ENCODE measurements at regions not wholly inside any gene's neighbourhood (a gene's known extent, or its start where the extent isn't known, plus 50 kb on each side); places are given as distances from the start of the nearest gene placed in this dataset.

DNA sequence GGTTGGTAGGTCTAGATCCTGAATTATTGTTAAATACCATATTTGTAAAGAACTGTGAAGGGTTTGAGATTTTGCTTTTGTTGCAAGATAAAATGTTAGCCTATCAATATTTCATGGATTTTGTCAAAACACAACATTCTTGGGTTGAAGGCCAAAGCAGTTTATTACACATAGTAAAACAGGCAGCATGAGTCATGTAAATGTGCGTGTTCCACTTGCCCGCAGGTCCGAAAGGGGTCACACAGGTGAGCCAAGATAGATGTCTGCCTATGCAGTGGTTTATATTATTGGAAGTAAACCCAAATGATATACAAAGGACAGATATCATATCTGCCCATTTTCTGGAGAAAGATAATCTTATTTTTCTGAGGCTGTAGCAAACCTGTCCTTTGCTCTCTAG, 1654.4 kb upstream of the SPRY2 start:
- no peaks in the 10 kb centered on the region for H3K27me3 ChIP-seq
- no peak for DNase-seq (ENCODE audit: low spot score)
- H3K4me1 ChIP-seq, result no peaks in the 10 kb centered on the region
- no peak overlapping the region for H3K4me3 ChIP-seq
- H3K36me3 ChIP-seq, result no peaks in the 10 kb centered on the region
- H3K9me3 ChIP-seq, result no peaks in the 10 kb centered on the region
- TF ChIP-seq, protein P1, sequence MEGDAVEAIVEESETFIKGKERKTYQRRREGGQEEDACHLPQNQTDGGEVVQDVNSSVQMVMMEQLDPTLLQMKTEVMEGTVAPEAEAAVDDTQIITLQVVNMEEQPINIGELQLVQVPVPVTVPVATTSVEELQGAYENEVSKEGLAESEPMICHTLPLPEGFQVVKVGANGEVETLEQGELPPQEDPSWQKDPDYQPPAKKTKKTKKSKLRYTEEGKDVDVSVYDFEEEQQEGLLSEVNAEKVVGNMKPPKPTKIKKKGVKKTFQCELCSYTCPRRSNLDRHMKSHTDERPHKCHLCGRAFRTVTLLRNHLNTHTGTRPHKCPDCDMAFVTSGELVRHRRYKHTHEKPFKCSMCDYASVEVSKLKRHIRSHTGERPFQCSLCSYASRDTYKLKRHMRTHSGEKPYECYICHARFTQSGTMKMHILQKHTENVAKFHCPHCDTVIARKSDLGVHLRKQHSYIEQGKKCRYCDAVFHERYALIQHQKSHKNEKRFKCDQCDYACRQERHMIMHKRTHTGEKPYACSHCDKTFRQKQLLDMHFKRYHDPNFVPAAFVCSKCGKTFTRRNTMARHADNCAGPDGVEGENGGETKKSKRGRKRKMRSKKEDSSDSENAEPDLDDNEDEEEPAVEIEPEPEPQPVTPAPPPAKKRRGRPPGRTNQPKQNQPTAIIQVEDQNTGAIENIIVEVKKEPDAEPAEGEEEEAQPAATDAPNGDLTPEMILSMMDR (IDR thresholded peaks at IDR 0.05), result no peak
- H3K27ac ChIP-seq, result no peak overlapping the region

DNA sequence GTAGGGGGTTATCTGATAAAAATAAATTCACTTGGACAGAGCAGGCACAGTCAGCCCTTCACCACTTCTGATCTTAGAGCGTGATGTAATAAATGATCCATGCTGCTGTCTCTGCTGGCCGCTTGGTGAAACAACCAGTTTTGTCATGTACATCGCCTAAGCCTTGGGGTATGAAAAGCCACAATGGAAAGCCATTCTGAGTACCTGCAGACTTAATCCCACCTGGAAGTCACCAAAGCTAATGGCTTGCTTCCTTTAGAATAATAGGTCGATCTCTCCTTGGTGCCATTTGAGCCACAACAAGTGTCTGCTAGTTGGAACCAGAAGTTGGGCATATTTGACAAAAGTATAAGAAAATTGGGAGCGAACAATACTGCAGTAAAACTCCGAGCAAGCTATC, 1649.7 kb upstream of the SPRY2 start:
- no peaks in the 10 kb centered on the region for H3K4me1 ChIP-seq
- DNase-seq (ENCODE audit: low spot score), result no peak
- H3K9me3 ChIP-seq, result no peaks in the 10 kb centered on the region
- H3K27ac ChIP-seq, result no peak overlapping the region
- H3K27me3 ChIP-seq, result no peaks in the 10 kb centered on the region
- H3K36me3 ChIP-seq, result no peaks in the 10 kb centered on the region
- TF ChIP-seq, protein P1 (IDR thresholded peaks at IDR 0.05), result no peak
- H3K4me3 ChIP-seq, result no peak overlapping the region

DNA sequence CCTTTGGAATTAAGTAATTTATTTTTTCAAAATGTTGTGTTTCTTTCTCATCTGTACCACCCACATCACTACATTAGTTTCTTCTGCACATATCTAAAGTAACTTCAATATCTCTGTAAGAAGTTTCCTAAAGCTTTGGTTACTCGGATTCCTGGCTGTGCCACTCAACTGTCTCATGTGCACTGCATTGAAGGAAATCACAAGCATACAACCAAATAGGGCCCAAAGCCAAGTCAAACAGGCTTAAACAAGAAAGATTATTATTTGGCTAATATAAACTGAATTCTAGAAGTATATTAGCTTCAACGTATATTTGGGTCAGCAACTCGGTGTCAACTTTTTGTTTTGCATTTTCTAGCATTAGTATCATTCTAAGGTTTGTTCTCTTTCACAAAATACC, 1647.6 kb upstream of the SPRY2 start:
- H3K9me3 ChIP-seq, result no peaks in the 10 kb centered on the region
- no peak overlapping the region for H3K27ac ChIP-seq
- H3K4me3 ChIP-seq, result no peak overlapping the region
- TF ChIP-seq, protein P1 (IDR thresholded peaks at IDR 0.05), result no peak
- no peaks in the 10 kb centered on the region for H3K27me3 ChIP-seq
- H3K36me3 ChIP-seq, result no peaks in the 10 kb centered on the region
- no peak for DNase-seq (ENCODE audit: low spot score)
- H3K4me1 ChIP-seq, result no peaks in the 10 kb centered on the region

DNA sequence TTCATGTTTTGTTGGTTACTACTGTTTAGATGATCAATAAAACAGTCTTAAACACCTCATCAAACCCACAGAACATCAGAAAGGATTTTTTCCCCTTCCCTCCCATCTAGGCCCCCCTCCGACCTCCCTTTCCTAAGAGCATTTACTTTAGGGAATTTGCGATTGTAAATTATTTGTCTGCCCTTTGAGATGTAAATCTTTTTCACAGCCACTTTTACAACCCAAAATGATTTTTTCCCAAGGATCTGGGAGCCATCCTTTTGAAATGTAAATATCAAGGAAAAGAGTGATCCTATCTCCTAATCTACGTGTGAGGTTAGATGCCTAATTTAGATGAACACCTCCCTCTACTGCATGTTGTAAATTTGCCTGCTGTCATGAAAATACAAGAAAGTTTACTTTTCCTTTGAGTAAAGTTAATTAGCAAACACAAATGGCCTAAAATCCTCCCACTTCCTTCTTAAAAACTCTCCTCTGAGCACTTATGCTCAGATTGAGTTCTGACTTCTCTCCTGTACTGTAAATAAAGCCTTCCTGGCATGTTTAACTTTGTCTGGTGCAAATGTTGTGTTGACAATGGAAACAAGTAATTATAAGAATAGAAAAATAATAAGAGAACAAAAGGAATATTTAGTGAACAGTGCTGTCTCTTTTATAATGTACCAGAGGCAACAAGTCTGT, 1646.9 kb upstream of the SPRY2 start:
- DNase-seq (ENCODE audit: low spot score), result no peak
- Histone ChIP-seq H3K27me3 (no peaks in the 10 kb centered on the region), H3K36me3 (no peaks in the 10 kb centered on the region), H3K9me3 (no peaks in the 10 kb centered on the region), H3K4me1 (no peaks in the 10 kb centered on the region), H3K27ac (no peak overlapping the region), H3K4me3 (no peak overlapping the region)
- TF ChIP-seq, protein P1 (IDR thresholded peaks at IDR 0.05), result no peak

DNA sequence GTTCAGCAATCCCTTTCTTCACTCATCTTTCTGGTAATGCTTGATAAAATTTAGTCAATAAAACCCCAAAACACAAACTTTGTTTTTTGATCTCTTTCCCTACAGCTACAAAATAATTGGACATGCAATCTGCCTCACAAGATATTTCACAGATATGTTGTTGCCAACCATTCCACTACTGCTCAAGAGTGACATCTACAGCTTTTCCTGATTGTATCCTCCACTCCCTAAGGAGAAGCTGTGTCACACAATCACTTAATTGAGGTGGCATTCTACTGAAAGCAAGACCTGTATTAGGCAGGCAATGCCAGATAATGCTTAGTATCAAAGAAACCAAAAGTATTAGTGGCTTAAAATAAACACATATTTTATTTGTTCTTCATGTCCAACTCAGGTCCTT, 1646.2 kb upstream of the SPRY2 start:
- no peaks in the 10 kb centered on the region for H3K27me3 ChIP-seq
- TF ChIP-seq, protein P1 (IDR thresholded peaks at IDR 0.05), result no peak
- no peak overlapping the region for H3K4me3 ChIP-seq
- H3K27ac ChIP-seq, result no peak overlapping the region
- no peaks in the 10 kb centered on the region for H3K9me3 ChIP-seq
- no peaks in the 10 kb centered on the region for H3K36me3 ChIP-seq
- H3K4me1 ChIP-seq, result no peaks in the 10 kb centered on the region
- no peak for DNase-seq (ENCODE audit: low spot score)

DNA sequence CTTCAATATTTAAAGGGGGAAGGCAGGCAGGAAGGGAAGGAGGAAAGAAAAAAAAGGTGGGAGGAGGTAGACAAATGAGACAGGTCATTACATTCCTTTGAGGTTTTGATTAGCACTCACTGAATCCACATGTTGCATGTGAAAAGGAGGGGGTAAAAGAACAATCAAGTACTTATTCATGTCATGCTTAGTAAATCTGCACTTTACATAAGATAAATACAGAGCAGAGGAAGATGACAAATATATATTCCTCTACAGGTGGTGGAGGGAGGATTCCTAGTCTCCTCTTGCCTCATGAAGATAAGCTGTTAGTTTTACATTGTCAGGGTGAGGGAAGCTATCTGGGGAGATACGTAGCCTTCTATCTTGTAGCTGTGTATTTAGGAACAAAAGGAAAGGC, 1645.4 kb upstream of the SPRY2 start:
- TF ChIP-seq, protein P1 (IDR thresholded peaks at IDR 0.05), result no peak
- Histone ChIP-seq H3K4me1 (no peaks in the 10 kb centered on the region), H3K9me3 (no peaks in the 10 kb centered on the region), H3K27me3 (no peaks in the 10 kb centered on the region), H3K4me3 (no peak overlapping the region), H3K36me3 (no peaks in the 10 kb centered on the region), H3K27ac (no peak overlapping the region)
- no peak for DNase-seq (ENCODE audit: low spot score)
